GM19438 (cell line): ENCODE measurements at regions not wholly inside any gene's neighbourhood (a gene's known extent, or its start where the extent isn't known, plus 50 kb on each side); places are given as distances from the start of the nearest gene placed in this dataset.

ENCODE experiments used
- ATAC-seq: cut with Tn5 transposase; IDR thresholded peaks from one replicate; pipeline ENCODE4 v1.9.1; 2021; ENCODE audit warnings: low read depth; ENCODE audit not compliant: unreplicated experiment

DNA sequence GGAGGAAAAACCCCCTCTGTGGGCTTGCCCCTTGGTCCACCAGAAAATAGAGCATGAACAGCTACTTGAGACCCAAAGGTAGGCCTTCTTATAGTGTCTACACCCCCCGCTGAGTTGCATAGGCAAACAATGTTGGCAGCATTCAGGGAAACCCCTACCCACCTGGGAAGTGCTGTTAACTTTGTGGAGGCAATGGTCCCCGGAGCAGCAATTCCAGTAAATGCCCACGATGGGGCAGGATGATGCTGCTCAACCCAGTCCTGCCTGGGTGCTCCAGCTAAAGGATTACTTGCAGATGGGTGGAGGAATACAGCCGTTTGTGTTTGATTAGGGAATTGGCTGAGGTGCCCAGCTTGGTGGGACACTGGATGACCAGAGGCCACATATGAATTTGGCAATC lies 381.3 kb upstream of the ANO5 start:
- ATAC-seq: no peak

DNA sequence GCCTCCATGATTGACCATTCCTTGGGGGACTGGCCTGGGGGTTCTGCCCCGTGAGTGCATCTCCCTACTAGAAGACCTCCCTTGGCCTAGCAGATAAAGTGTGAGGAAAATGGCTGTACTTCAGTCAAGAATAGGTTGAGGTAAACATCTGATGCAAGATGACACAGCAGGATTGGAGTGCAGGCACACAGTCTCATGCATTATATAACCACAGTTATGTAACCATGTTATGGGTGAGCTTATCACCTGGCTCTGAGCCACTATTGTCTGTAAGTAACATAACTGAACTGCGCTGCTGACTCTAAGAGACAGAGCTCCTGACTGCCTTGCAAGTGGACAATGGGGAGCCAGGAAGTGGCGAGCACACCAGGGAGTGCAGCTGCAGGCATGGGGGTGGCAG lies 378.7 kb upstream of the ANO5 start:
- ATAC-seq: no peak

DNA sequence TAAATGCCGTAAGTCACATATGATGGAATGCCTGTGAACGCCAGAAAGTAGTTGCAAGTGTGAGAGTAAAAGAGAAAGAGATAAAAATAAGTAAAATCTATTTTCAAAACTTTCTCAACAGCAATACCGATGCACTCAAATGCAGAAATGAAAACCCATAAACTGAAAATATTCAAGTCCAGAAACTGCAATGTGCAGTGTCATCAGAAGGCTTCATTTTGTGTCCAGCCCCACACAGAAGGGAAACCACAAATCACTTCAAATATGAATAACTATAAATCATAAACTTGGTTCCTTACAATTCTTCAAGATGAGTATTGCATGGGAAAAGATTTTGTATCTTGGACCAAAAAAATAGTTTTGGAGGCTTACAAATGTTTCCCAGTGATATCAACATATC lies 375.2 kb upstream of the ANO5 start:
- no peak for ATAC-seq

DNA sequence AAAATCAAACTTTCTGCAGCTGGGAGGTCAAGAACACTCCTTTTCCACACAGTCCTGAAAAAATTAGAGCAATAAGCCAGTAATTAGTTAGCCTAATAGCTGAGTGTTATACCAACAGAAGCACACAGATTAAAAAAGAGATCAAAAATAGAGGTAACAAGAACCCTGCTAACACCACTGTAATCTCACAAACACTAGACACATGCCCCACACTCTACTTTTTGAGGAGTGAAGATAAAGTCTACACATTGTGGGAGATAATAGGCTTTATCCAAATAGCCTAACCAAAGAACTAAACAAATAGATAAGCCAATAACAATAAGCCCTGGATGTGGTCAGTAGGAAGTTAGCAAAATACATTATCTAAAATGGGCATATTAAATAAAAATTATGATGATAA lies 372.7 kb upstream of the ANO5 start:
- ATAC-seq: no peak

DNA sequence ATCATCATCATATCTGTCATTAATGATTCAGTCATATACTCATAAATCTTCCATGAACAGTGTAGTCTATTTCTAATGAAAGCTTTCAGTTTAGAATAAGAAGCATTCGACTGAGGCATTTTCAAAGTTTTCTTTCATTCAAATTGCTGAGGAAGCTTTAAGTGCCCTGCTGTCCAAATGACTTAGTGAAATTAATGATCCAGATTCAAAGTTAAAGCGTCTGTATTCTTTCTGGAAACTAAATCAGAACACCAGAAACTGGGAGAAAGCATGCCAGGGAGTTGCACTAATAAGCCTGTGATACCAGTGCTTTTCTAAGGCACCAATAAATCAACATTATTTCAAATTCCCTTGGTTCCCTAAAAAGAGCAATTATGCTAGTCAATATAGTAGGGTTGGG lies 367.8 kb upstream of the ANO5 start:
- ATAC-seq: no peak

DNA sequence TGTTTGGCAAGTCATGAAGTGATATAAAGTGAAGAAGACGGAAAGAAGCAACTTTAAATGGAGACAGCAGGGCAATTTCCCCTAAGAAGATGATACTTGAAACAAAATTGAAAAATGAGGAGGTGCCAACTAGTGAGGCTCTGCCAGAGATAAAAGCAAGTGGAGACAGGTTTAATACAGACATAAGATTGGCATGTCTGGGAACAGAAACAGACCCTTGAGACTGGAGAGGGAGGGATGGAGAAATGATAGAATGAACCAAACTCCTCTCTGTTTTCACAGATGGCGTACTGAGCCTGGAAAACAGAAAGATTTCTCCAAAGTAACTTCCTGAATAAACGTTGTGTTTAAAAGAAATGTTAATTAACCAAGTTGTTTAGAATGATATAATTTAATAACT lies 354.5 kb upstream of the ANO5 start:
- ATAC-seq: no peak

DNA sequence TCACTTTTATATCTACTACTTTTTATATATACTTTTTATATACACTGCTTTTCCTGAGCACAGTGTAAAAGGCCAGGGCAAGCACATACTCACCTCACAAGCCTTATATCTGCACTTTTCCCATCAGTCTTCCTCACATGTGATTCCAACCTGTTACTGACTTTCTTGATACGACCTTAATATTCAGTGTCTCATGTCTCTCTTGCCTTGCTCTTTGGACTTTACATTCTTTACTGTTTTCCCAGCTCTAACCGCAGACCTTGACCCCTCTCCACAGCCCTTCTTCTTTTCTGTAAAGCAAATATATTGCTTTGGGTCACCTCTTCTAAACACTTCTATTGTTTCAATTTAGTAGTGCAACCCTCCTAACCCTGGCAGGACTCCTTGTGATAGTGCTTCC lies 353.1 kb upstream of the ANO5 start:
- no peak for ATAC-seq

DNA sequence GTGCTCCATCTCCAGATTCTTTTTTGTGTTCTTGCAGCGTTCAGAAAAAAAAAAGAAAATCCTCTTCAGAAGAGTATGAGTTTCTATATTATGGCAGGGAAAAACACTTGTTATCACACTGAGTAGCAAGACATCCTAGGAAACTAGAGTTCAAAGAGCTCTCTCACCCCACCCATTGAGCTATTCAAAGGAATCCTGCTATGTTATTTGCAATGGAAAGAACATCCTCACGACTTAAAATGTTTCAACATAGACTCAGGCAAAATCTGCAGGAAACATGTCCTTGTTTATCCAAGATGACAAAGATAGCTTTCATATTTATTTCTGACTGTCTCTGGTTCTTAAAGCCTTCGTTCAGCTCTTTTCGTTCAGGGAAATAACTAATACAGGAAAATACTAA lies 331.6 kb upstream of the ANO5 start:
- ATAC-seq: no peak

DNA sequence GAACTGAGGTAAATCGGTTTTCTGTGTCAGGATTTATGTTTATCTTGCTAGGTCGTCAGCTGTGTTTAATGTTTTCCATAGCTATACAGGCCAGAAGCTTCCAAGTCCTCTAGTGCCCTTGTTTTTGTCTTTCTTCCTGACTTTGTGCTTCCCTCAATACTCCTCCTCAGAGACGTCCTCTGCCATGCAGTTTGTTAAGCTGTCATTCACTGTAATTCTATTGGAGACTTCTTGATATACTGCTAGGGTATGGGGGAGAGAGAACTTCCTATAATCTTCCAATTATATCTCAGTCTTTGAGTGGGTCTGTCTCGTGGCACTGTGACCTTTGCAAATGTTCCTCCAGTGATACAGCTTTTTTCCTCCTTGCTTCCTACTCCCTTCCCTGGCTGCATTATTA lies 327.3 kb upstream of the ANO5 start:
- ATAC-seq: no peak

DNA sequence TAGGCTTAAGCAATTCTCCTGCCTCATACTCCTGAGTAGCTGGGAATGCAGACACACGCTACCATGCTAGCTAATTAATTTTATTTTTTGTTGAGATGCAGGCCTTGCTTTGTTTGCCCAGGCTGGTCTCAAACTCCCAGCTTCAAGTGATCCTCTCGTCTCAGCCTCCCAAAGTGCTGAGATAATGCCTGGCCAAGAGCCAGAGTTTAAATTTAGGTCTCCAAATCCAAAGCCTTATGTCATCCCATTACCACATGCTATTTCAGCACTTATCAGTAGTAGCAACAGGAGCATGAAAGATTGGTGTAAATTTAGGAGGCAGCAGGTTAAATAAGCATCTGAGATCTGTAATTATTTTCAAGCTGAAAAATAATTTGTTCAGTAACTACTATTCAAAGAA lies 326.1 kb upstream of the ANO5 start:
- no peak for ATAC-seq

DNA sequence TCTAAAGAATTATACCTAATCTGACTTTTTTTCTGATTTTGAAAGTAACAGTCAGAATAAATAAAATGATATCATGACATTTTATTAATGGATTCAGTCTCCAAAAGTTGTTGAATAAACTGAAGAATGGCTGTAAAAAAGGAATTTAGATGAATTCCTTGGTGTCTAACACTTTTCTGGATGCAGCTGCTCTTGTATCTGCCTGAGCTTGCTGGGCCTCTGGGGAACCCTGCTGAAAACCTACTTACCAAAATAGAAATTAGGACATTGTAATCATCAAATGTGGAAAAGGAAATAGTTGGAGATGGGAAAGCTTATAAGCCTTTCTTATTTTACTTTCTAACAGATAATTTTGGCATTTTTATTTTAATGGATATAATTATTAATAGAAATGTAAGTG lies 315.7 kb upstream of the ANO5 start:
- ATAC-seq: no peak

DNA sequence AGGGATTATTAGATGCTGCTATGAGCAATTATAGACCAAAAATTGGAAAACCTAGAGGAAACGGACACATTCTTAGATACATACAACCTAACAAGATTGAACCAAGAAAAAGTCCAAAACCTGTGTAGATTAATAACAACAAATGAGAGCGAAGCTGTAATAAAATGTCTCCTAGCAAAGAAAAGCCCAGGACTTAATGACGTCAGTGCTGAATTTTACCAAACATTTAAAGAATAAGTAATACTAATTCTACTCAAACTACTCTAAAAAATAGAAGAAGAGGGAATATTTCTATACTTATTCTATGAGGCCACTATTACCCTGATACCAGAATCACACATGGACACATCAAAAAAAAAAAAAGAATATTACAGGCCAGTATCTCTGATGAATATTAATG lies 309.5 kb upstream of the ANO5 start:
- no peak for ATAC-seq

DNA sequence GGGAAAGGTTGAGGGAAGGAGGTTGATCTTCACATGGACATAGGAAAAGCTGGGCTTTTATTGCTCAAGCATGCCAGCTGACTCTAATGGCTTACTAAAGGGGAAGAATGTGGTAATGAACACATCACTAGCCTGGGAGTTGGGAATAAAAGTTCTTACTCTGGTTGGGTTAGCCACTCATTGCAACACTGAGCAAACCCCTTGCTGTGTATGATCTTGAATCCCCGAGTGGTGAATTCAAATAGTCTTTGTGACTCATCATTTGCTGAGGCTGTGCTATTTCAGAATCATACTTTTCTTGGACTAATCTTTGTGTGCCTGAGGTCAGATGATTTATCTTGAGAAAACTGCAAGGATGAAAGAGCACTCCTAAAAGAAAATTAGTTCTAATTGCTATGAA lies 304.1 kb upstream of the ANO5 start:
- no peak for ATAC-seq

DNA sequence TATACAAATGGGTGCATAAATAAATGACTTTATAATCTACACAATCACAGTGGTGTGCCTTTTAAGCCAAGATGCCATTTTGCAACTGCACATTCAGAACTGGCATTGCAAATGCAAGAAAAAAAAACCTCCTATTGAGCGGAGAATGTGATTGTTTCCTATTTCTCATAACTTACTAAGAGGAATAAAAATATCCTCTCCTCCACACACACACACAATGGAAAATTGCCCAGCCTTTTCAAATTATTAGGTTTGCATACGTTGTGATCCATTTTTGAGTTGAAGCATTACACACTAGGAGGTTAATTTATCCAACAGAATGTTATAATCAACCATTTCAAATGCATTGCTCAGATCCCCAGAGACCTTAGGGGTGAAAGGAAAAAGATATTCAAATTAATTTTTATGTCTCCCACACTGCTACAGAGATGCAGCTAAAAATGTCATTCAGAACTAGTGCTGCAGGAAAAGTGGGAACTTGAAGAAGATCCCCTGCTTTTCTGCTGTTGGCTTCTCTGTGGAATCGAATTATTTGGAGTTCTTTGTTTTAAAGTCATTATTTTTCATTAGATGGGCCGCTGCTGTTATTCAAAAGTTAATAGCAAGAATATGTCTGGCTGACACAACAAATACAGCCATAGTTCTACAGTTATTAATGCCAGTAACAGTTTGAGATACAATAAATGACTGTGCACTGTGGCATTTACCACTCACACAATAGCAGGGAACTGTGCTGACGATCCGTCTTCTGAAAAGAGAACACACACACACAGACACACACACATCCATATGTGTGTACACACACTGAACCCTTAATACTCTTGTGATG lies 299.9 kb upstream of the ANO5 start:
- no peak for ATAC-seq

DNA sequence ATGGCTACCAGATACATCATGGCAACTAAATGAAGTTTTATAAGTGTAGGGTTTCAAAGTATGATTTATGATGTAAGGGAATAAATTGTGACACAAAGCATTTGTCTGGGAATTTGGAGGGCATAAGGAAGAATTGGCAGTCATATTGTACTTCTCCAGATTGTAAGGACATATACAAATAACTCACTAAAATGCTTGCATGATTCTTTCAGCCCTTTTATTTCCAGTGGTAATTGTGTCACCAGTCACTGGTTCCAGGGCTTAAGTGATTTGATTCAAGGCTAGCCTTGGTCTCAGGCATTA lies 299.4 kb upstream of the ANO5 start:
- no peak for ATAC-seq

DNA sequence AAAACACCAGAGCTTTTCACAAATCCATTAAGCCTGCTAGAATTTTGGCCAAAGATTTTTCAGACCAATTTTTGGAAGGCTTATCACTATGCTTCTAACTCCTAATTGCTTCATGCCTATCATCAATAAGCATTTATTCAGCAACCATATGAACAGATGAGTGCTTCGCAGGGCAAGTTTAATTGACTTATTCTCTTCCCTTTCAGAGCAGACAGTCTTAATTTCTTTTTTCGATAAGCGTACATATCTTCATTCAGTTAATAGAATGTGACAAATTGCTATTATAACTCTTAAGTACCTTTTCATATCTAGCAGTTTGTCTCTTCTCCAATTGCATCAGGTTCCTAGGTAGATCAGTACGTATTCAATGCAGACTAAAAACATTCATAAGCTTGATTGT lies 298.4 kb upstream of the ANO5 start:
- no peak for ATAC-seq

DNA sequence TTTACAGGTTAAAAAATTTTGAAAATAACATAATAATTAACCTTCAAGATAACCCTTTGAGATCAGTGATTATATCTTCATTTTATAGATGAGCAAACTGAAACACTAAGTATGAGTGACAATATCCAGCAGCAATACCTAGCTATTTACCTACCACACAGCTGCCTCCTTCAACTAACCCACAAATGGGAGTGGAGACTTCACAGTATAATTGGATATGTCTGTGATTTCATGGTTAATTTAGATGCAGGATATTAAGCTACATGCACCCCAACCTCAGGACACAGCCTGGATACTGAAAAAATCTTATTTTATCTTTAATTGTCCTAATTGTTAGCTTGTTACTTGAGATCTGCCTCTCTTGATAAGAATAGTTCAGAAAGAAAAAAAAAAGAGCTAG lies 297.2 kb upstream of the ANO5 start:
- no peak for ATAC-seq

DNA sequence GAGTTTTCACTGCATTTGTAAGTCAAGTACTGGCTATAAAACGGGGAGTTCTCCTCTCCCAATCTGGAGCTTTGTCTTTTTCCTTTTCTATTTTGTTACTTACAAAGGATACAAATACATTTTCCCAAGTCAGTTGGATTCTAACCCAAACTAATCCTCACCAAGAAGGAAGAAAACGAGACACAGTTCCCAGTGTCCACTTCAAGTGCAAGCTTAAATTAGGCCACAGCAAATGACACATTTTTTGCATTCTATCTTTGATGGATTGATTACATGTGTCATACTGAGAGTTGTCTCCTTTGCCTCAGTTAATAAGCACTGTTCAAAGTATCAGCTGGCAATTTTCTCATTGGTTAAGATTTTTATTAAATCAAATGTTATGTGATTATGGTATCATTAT lies 296.7 kb upstream of the ANO5 start:
- ATAC-seq: no peak

DNA sequence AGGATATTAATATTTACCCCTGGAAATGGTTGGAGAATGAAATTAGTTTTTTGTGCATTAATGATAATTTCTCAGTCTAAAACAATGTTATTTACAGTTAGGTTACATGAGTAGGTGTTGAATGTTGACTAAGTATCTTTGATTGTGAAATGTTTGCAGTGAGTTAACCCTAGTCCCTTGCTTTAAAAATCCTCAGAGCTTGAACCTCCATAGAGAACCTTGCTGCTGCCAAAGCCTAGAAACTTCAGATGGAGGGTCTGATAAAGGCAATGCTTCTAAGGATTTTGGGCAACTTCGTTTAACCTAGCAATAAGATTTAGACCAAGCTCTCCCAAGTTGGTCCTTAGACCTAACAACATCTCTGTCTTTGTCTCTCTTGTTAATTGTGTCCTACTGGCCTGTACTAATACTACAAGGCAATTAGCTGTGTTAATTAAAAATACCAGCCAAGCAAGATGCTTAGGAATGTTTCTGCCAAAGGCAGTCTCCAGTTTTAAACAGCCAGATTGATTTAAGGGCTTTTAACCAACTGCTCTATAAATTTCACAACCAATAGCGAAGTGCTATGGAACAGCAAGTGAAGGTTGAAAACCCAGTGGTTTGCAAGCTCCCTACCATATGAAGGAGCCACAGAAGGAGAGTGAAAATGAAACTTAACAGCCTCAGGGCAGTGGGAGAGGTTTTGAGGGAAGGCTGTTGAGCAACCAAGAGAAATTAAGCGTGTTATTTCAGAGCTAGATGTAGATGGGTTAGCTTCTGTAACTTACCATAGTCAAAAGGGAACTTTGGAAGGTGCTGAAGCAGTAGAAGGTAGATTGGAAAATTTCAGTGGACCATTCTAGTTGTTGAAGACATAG lies 295.9 kb upstream of the ANO5 start:
- ATAC-seq: no peak

DNA sequence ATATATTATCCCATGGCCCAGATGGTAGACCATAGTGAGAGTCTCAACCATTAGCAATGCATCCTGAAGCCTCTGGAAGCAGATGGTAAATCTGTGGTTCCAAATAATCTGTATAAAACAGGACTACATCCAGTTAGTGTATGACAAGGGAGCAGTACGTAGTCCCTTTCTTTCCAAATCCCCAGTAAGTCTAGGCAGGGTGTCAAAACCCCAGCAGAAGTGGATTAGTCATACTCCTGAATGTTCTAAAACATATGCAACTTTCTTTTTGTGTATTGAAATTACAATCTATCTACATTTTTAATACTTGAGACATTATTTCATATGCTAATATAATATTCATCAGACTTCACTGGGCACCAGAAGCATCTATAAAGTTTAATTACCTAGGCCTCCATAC lies 295.1 kb upstream of the ANO5 start:
- ATAC-seq: no peak

DNA sequence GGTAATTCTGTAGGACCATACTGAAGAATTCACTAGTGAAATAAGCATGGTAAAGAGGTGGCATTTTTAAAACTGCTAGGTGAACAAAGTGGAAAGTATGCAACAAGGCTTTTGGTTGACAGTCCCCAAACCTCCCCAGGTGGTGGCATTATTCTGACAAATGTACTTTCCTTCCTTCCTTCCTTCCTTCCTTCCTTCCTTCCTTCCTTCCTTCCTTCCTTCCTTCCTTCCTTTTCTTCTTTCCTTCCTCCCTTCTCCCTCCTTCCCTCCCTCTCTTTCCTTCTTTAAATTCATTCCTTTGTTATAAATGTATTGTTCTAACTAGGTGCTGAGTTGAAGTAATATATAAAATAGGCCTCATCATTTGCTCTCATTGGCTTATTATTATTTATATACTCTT lies 284.7 kb upstream of the ANO5 start:
- no peak for ATAC-seq

DNA sequence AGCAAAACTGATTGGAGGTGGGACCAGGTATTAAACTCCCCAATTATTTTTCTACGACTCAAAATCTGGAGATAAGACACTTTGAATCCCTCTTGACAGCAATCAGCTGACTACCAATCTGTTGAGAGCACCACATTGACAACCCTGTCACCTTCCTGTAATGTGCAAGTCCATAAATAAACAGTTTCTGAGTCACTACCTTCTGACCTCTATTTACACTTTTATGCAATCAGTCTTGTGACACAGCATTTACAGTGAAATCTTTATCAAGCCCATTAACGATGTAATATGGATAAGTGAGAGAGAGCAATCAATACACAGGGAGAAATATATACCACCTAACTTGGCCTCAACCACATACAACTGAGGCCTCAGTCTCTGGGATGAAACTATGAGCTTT lies 283.7 kb upstream of the ANO5 start:
- ATAC-seq: no peak
